ENCODE measurements at regions not wholly inside any gene's neighbourhood (a gene's known extent, or its start where the extent isn't known, plus 50 kb on each side); places are given as distances from the start of the nearest gene placed in this dataset.

DNA sequence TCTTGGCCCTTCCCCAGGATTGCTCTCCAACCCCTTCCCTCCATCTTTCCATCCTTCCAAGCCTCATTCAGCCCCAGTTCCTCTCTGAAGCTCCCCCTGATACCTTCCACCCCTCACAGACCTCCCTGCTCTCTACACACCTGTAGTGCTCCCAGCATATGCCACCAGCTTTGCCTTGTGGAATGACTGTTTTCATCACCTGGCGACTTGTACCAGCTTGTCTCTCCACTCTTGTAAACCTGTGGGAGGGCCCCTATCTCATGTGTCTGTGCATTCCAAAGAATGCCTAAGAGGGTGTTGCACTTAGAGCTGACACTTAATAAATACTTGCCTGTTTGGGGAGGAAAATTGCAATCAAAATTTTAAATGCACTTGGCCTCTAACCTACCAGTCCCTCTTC is 198.7 kb downstream of the BCL11A start:
- H3K27me3 ChIP-seq (replicated peaks; ENCODE audit: insufficient read depth, low read length), result no peaks in the 10 kb centered on the region
- no peaks in the 10 kb centered on the region for H3K9me3 ChIP-seq (replicated peaks; ENCODE audit: insufficient read depth, low read length)
- H3K4me2 ChIP-seq (ENCODE audit: low read depth, low read length), result no peak overlapping the region
- no peak overlapping the region for H3K27ac ChIP-seq (ENCODE audit: low read length)
- H3K79me2 ChIP-seq (ENCODE audit: low read length), result no peaks in the 10 kb centered on the region
- H3K4me3 ChIP-seq (ENCODE audit: low read length), result no peak overlapping the region
- TF ChIP-seq, protein P1, sequence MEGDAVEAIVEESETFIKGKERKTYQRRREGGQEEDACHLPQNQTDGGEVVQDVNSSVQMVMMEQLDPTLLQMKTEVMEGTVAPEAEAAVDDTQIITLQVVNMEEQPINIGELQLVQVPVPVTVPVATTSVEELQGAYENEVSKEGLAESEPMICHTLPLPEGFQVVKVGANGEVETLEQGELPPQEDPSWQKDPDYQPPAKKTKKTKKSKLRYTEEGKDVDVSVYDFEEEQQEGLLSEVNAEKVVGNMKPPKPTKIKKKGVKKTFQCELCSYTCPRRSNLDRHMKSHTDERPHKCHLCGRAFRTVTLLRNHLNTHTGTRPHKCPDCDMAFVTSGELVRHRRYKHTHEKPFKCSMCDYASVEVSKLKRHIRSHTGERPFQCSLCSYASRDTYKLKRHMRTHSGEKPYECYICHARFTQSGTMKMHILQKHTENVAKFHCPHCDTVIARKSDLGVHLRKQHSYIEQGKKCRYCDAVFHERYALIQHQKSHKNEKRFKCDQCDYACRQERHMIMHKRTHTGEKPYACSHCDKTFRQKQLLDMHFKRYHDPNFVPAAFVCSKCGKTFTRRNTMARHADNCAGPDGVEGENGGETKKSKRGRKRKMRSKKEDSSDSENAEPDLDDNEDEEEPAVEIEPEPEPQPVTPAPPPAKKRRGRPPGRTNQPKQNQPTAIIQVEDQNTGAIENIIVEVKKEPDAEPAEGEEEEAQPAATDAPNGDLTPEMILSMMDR (IDR thresholded peaks at IDR 0.05; ENCODE audit: low read length), result no peak
- TF ChIP-seq EZH2phosphoT487 (IDR thresholded peaks at IDR 0.05; ENCODE audit: low read length) (no peak), EZH2 (optimal IDR thresholded peaks at IDR 0.05; ENCODE audit: low read depth, low read length) (no peak)
- no peak for DNase-seq
- H3K9ac ChIP-seq (ENCODE audit: low read length), result no peak overlapping the region
- H3F3A ChIP-seq (ENCODE audit: insufficient read depth, low read length), result peaks cover 26% of the 10 kb centered on the region
- no peaks in the 10 kb centered on the region for H4K20me1 ChIP-seq (ENCODE audit: insufficient read depth, low read length)
- peaks cover 41% of the 10 kb centered on the region for H3K4me1 ChIP-seq (ENCODE audit: low read length)
- no peak overlapping the region for H2AFZ ChIP-seq (ENCODE audit: low read length)
- H3K9me2 ChIP-seq (replicated peaks; ENCODE audit: insufficient read depth, low read length), result no peaks in the 10 kb centered on the region
- H3K36me3 ChIP-seq (replicated peaks; ENCODE audit: insufficient read depth, low read length), result no peaks in the 10 kb centered on the region

GRCh38 chr2:60353863-60354262 is 199.6 kb downstream of the BCL11A start:
- H2AFZ ChIP-seq (ENCODE audit: low read length), result peak overlapping the region; percentile 27
- H3K9me2 ChIP-seq (replicated peaks; ENCODE audit: insufficient read depth, low read length), result no peaks in the 10 kb centered on the region
- peaks cover 41% of the 10 kb centered on the region for H3K4me1 ChIP-seq (ENCODE audit: low read length)
- peaks cover 26% of the 10 kb centered on the region for H3F3A ChIP-seq (ENCODE audit: insufficient read depth, low read length)
- H3K9ac ChIP-seq (ENCODE audit: low read length), result no peak overlapping the region
- H3K4me3 ChIP-seq (ENCODE audit: low read length), result no peak overlapping the region; the same call in 1 of the 2 replicates
- no peaks in the 10 kb centered on the region for H3K9me3 ChIP-seq (replicated peaks; ENCODE audit: insufficient read depth, low read length)
- H3K27ac ChIP-seq (ENCODE audit: low read length), result peak overlapping the region; percentile 22; the same call in 1 of the 2 replicates
- peak; percentile 61 for DNase-seq
- peak overlapping the region; percentile 24 for H3K4me2 ChIP-seq (ENCODE audit: low read depth, low read length)
- no peaks in the 10 kb centered on the region for H3K36me3 ChIP-seq (replicated peaks; ENCODE audit: insufficient read depth, low read length)
- H3K27me3 ChIP-seq (replicated peaks; ENCODE audit: insufficient read depth, low read length), result no peaks in the 10 kb centered on the region
- H4K20me1 ChIP-seq (ENCODE audit: insufficient read depth, low read length), result no peaks in the 10 kb centered on the region
- no peaks in the 10 kb centered on the region for H3K79me2 ChIP-seq (ENCODE audit: low read length)
- TF ChIP-seq EZH2 (optimal IDR thresholded peaks at IDR 0.05; ENCODE audit: low read depth, low read length), result no peak
- TF ChIP-seq EZH2phosphoT487 (IDR thresholded peaks at IDR 0.05; ENCODE audit: low read length), result no peak
- TF ChIP-seq, protein P1 (IDR thresholded peaks at IDR 0.05; ENCODE audit: low read length), result no peak

DNA sequence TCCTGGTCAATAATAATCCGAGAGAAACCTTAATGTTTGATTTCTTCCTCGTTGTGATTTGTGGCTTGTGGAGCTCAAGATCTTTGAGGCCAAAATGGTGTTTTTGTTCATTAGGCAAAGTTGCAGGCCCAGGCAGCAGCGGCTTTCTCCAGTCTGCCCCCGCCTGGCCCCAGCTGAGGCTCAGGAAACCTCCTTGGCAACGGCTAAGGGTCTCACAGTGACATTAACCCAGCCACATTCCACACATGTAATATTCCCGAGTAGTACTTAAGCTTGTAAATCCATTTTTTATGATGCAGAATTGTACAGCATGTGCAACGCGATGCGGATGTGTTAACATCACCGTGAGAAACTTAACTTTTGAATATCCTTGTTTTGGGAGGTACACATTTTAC is 200.1 kb downstream of the BCL11A start:
- Histone ChIP-seq H3F3A (ENCODE audit: insufficient read depth, low read length) (peaks cover 26% of the 10 kb centered on the region), H3K79me2 (ENCODE audit: low read length) (no peaks in the 10 kb centered on the region), H2AFZ (ENCODE audit: low read length) (peak overlapping the region; percentile 27), H3K4me3 (ENCODE audit: low read length) (no peak overlapping the region; the same call in 1 of the 2 replicates), H3K36me3 (replicated peaks; ENCODE audit: insufficient read depth, low read length) (no peaks in the 10 kb centered on the region), H3K4me1 (ENCODE audit: low read length) (peaks cover 41% of the 10 kb centered on the region), H3K27ac (ENCODE audit: low read length) (peak overlapping the region; percentile 22; the same call in 1 of the 2 replicates), H3K9me3 (replicated peaks; ENCODE audit: insufficient read depth, low read length) (no peaks in the 10 kb centered on the region), H4K20me1 (ENCODE audit: insufficient read depth, low read length) (no peaks in the 10 kb centered on the region), H3K27me3 (replicated peaks; ENCODE audit: insufficient read depth, low read length) (no peaks in the 10 kb centered on the region), H3K9ac (ENCODE audit: low read length) (no peak overlapping the region), H3K9me2 (replicated peaks; ENCODE audit: insufficient read depth, low read length) (no peaks in the 10 kb centered on the region), H3K4me2 (ENCODE audit: low read depth, low read length) (peak overlapping the region; percentile 24; the same call in 1 of the 2 replicates)
- TF ChIP-seq EZH2phosphoT487 (IDR thresholded peaks at IDR 0.05; ENCODE audit: low read length), result no peak
- no peak for TF ChIP-seq EZH2 (optimal IDR thresholded peaks at IDR 0.05; ENCODE audit: low read depth, low read length)
- TF ChIP-seq, protein P1 (IDR thresholded peaks at IDR 0.05; ENCODE audit: low read length), result no peak
- no peak for DNase-seq

Data from MM.1S (cell line).